HG03460 (cell line): ENCODE measurements at regions not wholly inside any gene's neighbourhood (a gene's known extent, or its start where the extent isn't known, plus 50 kb on each side); places are given as distances from the start of the nearest gene placed in this dataset.

Source experiments
- ATAC-seq: cut with Tn5 transposase; IDR thresholded peaks from one replicate; pipeline ENCODE4 v1.9.1; 2021; ENCODE audit not compliant: unreplicated experiment

DNA sequence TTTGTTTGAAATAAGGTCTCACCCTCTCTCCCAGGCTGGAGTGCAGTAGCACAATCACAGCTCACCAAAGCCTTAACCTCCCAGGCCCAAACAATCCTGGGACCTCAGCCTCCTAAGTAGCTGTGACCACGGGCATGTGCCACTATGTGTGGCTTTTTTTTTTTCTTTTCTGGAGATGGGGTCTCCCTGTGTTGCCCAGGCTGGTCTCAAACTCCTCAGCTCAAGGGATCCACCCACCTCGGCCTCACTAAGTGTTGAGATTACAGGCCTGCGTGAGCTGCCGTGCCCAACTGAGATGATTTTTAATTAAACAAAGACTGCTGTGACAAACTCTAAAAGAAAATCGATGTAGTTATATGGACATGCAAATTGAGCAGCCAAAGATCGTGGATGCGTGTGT is 768.4 kb upstream of the ADGRL2 start:
- no peak for ATAC-seq

DNA sequence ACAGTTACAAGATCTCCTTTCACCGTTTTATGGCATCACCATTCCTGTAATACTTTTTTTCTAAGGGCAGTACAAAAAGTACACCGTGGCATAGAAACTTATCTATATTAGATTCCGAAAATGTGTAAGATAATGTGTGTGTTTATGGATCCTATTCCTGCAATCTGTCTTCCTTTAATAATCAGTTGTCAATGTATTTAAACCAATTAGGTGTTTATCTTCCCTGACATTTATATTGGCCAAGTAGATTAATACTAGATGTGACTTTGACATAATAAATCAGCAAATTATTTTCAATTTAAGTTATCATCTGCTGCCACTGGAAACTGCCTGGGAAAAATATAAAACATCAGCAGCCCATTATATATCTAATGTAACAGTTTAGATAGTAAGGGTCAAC is 770.3 kb upstream of the ADGRL2 start:
- no peak for ATAC-seq

DNA sequence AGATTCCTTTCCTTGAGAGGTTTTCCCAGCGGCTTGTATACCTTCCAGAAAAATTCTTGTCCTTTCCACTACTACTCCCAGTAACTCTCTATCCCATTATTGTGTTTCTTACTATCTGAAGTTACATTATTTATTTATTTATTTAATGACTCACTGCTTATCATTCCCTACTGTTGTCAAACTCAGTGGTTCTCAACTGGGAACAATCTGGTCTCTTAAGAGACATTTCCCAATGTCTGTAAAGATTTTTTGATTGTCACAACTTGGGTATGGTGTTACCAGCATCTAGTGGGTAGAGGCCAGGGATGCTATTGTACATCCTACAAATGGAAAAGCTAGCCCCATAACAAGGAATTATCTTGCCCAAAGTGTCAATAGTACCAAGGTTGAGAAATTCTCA is 771.5 kb upstream of the ADGRL2 start:
- no peak for ATAC-seq

DNA sequence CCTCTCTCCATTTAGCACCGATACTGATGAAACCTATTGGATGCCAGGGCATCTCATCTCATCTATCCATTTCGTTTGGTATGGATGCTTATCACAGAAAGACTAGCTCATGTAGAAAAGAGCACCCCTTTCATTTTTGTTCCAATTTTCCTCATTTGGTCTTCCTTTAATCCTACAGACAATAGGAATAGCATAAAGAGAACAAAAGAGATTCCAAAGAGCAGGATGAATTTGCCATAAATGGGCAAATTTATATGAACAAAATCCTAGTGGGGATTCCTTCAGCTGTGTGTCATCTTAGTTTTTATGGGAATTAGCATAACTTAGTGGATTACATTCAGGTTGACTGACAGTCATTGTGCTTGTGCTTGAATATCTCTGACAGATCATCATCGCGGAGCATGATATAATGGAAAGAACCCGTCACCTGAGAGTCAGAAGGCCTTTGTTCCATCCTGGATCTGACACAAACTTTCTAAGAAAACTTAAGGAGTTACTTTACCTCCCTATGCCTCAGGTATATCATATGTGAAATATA is 777.5 kb upstream of the ADGRL2 start:
- no peak for ATAC-seq

DNA sequence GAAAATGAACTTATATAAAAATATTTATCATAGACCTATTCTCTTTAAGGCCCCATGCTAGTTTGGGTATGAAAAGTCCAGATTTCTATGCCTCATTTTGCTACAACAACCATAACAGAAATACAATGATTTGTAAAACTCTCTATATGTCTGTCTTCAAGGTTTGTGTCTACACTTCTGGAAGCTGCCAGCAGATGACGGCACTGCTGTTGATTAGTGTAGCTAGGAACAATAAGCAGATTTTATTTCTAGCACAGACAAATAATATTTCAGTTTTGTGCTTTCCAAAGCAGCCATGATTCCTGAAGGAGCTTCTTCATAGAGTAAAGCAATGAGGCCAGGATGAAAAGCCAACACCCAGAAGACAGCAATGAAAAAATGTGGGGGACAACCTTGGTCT is 779.6 kb upstream of the ADGRL2 start:
- ATAC-seq, result no peak

DNA sequence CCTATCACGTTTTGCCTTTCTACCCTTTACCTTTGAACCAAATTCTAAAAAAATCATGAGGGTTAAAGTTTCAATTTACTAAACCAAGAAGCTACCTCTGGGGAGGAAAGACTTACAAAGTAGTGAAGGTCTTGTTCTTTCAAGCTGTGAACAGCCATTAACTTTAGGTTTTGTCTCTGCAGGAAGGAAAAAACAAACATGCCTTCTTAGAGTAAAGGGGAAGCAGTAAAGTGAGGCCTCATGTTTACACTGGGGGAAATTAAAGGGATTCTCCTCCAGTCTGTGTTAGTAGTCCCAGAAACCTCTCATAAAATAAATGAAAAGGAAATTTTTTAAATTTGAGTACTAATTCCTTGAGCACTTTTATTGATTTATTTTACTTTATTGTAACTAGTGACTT is 780.2 kb upstream of the ADGRL2 start:
- ATAC-seq, result no peak

DNA sequence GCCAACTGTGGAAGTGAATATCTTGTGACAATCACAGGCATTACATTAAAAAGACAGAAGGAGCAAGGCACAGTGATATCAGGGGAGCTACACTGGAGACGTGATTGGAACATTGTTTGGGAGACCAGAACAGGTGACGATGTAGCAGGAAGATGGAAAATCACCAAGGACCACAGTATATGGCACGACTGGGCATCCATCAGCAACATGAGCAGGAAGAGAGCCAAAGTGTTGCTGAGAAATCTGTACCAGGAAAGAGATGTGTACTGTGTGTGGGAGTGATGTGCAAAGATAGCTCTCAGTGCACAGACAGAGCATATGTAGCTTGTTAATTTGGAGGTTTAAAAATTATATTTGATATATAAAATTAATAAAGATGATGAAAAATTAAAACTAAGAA is 790.6 kb upstream of the ADGRL2 start:
- ATAC-seq, result no peak

DNA sequence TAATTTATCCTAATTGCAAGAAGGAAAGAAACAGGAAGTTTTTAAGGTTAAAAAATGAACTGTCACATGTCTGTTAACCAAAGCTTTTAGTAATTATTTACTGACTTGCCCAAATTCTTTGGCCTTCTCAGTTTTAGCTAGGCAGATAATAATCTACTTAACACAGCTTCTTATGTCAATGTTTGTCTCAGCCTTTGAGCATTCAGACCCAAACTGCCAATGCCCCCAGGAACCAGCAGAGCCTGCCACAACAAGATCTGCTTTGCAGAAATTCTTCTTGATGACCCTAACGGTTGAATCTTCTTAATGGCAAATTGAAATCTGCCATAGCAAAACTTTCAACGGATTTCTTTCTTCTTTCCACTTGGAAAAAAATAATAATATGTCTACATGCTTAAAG is 792.4 kb upstream of the ADGRL2 start:
- no peak for ATAC-seq

DNA sequence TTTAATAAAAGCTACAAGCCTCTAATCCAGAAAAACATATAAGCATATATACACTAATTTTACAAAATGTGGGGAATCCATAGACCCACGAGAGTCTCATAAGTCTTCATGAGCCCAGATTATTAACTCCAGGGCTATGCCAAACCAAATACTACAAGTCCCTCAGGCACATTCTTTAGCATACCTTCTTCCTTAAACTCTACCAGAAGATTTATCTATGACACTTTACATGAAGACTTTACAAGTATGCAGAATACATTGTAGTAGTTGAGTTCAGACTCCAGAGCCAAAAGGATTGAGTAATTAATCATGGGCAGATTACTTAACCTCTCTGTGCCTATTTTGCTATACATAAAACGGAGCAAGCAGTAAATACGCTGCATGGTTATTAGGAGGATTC is 793.7 kb upstream of the ADGRL2 start:
- no peak for ATAC-seq

DNA sequence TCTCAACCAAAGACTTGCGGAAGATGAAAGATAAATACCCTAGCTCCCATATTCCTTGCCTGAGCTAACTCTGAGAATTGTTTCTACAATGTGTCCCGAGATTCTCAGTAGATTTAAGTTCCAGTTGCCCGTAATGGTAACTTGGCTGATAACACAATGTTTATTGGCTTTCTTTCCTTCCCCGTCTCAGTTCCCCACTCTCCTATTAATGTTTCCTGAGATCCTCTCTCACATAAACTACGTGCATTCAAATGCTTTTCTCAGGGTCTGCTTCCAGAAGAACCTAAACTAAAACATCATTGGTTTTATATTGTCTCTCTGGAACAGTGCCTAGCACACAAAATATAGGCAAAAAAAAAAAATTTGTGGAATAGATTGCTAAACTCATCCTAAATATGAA is 794.2 kb upstream of the ADGRL2 start:
- ATAC-seq, result no peak

DNA sequence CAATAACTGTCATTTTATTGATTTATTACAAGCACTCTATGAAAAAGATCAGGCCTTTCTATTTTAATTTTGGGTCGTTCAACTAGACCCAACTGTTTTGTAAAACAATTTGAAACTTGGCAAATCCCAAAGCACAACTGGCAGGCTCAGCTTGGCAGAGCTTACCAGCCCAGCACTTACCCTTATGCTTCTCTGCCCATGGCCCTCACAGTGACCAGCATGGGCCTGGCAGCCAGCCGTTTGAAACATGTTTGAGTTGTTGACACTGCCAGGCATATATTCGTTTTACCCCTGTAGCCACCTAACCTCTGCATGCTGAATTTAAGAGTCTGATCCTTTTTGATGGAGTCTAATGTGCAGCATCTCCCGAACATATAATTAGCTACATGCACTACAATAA is 796.7 kb upstream of the ADGRL2 start:
- ATAC-seq, result no peak

DNA sequence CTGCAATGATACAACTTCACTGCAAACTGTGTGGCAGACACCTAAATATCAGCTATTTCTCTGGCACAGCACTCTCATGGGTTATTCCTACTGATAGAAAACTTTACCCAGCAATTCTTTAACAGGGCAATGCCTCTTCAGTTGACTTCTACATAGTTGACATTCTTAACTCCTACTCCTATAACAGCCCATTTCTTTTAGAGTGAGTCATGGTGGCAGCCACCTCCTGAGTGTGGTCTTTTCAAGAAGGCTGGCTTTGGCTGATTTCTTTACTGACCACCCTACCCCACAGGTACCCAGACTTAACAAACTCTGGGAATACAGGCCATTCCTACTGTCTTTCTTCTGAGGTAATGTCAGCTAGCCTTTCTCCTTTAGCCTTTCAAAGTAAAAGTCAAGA is 805.8 kb upstream of the ADGRL2 start:
- ATAC-seq, result no peak

DNA sequence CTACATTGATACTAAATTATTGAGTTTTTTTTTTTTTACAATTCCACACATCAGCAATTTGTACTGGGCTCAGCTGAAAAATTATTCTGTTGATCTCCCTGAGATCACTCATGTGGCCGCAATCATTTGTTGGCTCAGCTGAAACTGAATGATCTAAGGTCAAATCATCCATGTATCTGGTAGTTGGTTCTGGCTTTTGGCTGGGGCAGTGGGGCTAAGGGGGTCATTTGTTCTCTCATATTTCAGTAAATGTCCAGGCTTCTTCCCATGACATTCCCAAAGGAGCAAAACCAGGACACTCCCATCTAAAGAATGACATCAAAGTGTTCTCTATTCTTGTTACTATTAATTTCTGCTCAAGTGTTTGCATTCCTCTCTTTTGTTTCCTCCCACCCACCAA is 806.7 kb upstream of the ADGRL2 start:
- no peak for ATAC-seq

DNA sequence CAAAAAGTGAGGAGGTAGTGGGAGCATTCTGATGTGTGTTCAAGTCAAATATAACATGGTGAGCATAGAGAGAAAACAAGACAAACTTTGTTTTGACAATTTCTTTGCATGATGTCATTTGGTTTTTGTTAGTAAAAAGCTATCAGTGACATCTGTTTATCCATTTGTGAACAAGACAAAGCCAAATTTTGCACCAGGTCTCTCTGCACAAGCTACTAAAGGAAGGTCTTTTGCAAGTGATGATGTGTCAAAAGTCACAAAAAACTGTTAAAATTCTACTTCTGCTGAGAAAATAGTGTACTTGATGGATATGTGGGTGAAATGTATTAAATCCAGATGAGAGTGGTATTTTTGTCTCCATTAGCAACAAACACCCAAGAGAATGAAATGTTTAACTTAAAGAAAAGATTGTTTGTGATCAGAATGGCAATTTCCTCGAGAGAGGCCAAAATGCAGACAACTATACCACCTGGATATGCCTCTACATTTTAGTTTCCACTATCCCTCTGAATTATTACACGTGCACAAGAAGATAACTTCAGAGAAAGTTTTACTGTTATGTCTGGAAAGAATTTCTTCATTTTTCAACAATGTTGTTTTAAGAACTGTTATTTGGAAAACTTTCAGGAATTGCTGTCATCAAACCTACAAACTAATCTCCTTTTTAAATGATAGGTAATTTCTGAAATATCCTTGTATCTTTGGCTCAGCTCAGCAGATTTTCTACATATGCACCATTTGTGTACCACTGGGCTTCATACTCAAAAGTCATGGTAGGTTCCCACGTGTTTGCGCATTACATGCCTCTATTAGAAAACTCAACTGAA is 807.4 kb upstream of the ADGRL2 start:
- ATAC-seq, result no peak

DNA sequence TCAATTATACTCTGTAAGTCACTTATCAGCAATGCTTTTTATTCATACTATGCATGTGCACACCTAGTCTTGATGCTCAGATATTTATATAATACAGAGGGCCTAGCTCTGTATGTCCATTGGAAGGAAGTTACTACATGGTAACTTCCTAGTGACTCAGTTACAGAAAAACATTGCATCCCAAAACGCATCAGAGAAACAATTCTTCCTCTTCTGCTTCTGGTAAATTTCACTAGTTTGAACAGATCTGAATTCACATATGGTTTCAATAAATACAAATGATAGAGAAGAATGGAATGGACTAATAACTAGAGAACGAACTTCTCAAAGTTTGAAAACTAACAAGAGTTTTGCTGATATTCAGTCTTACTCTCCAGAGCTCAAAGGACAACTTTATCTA is 811.3 kb upstream of the ADGRL2 start:
- ATAC-seq, result no peak

DNA sequence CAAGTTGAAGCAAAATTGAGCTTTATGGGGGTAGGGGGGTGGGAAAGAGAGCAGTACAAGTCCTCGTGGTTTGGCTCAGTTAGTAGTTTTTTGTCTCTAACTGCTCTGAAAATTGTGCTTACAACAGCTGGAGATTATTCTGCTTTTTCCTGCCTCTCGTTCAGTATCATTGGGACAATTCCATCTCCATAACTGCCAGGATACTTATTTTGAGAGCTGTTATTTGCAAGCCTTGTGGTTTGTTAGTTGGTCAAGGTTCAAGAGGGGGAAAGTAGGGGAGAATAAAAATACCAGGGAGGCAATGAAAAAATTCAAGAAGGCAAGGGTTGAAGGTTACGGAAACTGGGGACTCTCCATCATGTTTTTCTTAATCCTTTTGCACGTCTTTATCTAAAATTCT is 811.8 kb upstream of the ADGRL2 start:
- no peak for ATAC-seq

DNA sequence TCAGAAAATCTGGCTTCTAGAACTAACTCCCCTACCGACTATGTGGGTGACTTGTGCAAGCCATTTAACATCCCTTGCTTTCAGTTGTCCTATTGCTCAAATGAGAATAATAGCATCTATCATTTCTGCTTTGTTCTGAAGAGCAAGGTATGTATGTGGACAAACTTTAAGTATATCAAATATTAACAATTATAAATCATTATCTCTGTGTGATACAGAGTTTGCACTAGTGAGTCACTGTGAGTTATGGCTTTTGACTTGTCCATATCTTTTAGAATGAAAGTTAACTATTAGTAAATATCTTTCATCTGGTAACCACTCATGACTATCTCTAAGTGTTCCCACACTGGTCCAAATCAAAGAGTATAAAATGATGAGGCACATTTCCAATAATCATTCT is 812.9 kb upstream of the ADGRL2 start:
- no peak for ATAC-seq

DNA sequence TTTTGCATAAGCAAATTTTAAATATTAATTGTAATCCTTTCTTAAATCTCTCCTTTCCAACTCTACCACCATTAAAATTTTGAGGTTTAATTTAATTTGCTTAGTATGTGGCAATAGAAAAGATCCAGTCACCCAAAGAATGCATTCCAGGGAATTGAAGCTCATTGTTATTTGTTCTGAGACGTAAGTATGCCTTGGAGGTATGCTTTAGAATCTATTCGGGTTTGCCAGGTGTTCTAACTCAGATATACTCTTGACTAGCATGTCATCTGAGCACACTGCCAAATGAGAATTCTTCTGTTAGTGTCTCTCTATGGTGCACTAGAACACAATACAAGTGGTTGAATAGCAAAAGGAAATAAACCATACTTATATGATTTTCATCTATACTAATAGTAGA is 813.6 kb upstream of the ADGRL2 start:
- no peak for ATAC-seq

DNA sequence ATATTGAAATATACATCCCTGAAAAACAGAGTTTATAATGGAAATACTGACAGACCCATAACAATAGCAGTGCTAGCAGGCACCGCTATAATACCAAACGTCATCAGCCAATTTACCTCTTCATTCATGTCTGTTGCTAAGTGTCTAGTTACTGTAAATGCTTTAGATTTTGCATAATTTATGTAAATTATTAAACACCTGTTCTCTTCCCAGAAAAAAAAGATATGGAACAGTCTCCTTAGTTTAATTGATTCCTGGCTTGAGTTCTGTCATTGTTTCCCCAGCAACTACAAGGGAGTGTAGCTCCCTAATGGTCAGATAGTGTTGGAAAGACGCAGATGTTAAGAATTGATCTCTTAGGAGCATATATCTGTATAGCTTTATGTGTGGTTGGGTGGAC is 817.9 kb upstream of the ADGRL2 start:
- no peak for ATAC-seq

DNA sequence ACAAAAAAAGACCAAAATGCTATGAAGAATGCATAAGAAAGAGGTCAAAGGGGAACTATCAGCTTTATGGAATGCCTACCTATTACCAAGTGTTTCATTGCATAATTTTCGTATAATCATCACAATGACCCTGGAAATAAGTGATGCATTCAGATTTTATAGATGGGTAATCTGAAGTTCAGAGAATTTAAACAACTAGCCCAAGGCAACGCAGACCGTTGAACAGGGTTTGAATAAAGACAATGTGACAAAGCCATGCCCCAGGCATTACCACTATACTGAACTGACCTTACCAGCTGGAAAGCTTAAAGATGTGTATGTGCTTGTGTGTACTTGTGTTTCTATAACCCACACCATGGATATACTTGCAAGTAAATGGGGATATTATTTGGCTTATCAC is 827.6 kb upstream of the ADGRL2 start:
- no peak for ATAC-seq

DNA sequence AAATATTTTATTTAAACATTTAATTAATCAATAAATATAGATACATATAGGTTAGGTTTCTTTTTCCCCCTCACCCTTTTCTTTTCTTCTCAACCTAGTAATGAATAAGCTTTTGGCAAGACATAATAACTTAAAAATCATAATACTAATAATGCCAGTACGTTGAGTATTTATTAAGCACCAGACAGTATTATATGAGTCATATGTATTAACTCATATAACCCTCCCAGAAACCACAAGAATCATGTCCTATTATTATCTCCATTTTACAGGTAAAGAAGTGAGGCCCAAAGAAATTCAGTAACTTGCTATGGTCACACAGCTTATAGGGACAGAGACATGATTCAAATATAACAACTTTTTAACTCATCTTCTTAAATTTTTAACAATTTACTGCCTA is 834.5 kb upstream of the ADGRL2 start:
- no peak for ATAC-seq

DNA sequence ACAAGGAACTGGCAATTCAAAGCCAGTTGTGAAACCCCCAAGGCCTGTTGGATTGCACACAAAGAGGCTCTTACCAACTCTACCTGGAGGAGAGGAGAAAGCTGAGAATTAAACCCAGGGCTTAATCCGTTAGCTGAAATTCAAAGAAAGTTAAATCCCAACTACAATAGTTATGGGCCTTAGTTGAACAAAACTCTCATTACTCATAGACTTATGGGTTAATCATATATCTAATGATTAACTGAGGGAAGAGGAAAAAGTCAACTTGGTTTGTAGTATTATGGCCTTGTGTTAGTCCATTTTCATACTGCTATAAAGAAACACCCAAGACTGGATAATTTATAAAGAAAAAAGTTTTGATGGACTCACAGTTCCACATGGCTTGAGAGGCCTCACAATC is 838.2 kb upstream of the ADGRL2 start:
- no peak for ATAC-seq
